ENCODE measurements at regions not wholly inside any gene's neighbourhood (a gene's known extent, or its start where the extent isn't known, plus 50 kb on each side); places are given as distances from the start of the nearest gene placed in this dataset.

DNA sequence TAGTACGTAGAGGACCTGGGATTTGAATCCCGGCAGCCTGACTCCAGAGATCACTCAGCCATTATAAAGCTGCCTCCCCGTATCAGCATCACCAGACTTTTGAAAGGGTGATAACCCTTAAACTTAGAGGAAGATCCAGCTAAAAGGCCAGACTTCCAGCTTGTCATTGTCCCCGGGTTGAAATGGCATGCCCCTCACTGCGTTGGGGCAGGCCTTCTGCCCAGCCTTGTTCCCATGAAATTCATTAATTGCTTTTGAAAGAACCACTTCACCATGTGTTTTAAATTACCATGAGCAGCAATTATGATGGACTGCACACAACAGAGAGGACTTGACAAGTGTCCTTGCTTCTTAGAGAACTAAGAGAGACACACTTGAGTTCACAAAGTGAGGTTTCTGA, 269.6 kb upstream of the CRY1 start:
- H3K4me3 Mint-ChIP-seq = no peak overlapping the region
- H3K27me3 Mint-ChIP-seq (ENCODE audit: insufficient read depth, low read depth, poor library complexity) = peaks cover 2% of the 10 kb centered on the region
- Histone ChIP-seq H3K4me3 (no peak overlapping the region), H3K9me2 (ENCODE audit: insufficient read depth) (no peaks in the 10 kb centered on the region), H3K4me1 (ENCODE audit: insufficient read depth) (no peaks in the 10 kb centered on the region), H3K4me2 (no peak overlapping the region), H4K20me1 (replicated peaks; ENCODE audit: insufficient read depth) (no peaks in the 10 kb centered on the region), H2AFZ (no peak overlapping the region), H3F3A (replicated peaks; ENCODE audit: low read depth) (no peaks in the 10 kb centered on the region), H3K79me2 (replicated peaks; ENCODE audit: insufficient read depth) (no peaks in the 10 kb centered on the region), H3K27me3 (ENCODE audit: insufficient read depth) (no peaks in the 10 kb centered on the region), H3K27ac (ENCODE audit: low read depth) (no peak overlapping the region), H3K36me3 (ENCODE audit: insufficient read depth) (no peaks in the 10 kb centered on the region)
- TF ChIP-seq JUNB (IDR thresholded peaks at IDR 0.05; ENCODE audit: unreplicated experiment) (no peak), ZNF331 (CRISPR knock-in tag; IDR thresholded peaks at IDR 0.05; ENCODE audit: low read depth) (no peak), NANOG (IDR thresholded peaks at IDR 0.05; ENCODE audit: borderline replicate concordance) (no peak)
- no peaks in the 10 kb centered on the region for H3K4me1 Mint-ChIP-seq
- no peaks in the 10 kb centered on the region; the same call in 2 of the 3 replicates for H3K9me3 Mint-ChIP-seq
- DNase-seq (ENCODE audit: low spot score) (no peak), ATAC-seq (no peak)
- H3K36me3 Mint-ChIP-seq (ENCODE audit: low read depth) = no peaks in the 10 kb centered on the region
- no peak overlapping the region for H3K27ac Mint-ChIP-seq

DNA sequence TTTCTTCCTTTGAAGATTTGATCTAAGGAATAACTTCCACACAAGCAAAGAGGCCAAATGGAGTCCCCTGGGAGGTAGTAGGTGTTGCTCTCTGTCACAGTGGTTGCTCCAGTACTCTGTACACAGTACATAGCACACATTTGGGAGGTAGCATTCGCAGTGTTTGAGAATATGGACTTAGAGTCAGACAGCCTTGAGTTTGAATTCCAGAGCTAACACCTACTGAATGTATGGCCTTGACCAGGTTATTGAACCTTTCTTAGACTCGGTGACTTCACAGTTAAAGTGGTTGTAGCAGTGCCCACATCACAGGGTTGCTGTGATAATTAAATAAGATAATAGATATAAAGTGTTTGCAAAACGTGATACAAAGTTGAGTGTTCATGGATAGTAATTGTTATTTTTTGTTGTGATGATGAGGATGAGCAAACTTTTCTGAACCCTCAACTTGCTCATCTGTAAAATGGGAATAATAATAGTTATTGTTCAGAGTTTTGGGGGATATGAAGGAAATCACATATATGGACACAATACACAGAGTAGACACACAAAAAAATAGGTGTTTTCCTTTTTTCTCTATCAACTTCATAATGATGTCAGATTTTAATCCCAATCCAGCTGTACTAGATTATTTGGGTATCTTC, 271.6 kb upstream of the CRY1 start:
- no peak overlapping the region for H3K27ac ChIP-seq (ENCODE audit: low read depth)
- H3K4me3 Mint-ChIP-seq = no peak overlapping the region

More for the DNA sequence above, 271.6 kb upstream of the CRY1 start:
- Histone ChIP-seq H3F3A (replicated peaks; ENCODE audit: low read depth) (no peaks in the 10 kb centered on the region), H3K4me1 (ENCODE audit: insufficient read depth) (no peaks in the 10 kb centered on the region), H3K9me2 (ENCODE audit: insufficient read depth) (no peaks in the 10 kb centered on the region), H2AFZ (no peak overlapping the region), H3K4me3 (no peak overlapping the region), H4K20me1 (replicated peaks; ENCODE audit: insufficient read depth) (no peaks in the 10 kb centered on the region), H3K79me2 (replicated peaks; ENCODE audit: insufficient read depth) (no peaks in the 10 kb centered on the region), H3K36me3 (ENCODE audit: insufficient read depth) (no peaks in the 10 kb centered on the region), H3K4me2 (no peak overlapping the region), H3K27me3 (ENCODE audit: insufficient read depth) (no peaks in the 10 kb centered on the region)
- Mint-ChIP-seq H3K9me3 (no peaks in the 10 kb centered on the region; the same call in 2 of the 3 replicates), H3K4me1 (no peaks in the 10 kb centered on the region), H3K36me3 (ENCODE audit: low read depth) (no peaks in the 10 kb centered on the region), H3K27me3 (ENCODE audit: insufficient read depth, low read depth, poor library complexity) (peaks cover 2% of the 10 kb centered on the region), H3K27ac (no peak overlapping the region)
- ATAC-seq (no peak), DNase-seq (ENCODE audit: low spot score) (no peak)
- TF ChIP-seq JUNB (IDR thresholded peaks at IDR 0.05; ENCODE audit: unreplicated experiment) (no peak), CREB1 (CRISPR knock-in tag; IDR thresholded peaks at IDR 0.05; ENCODE audit: low read depth) (no peak), REST (IDR thresholded peaks at IDR 0.05; ENCODE audit: unreplicated experiment) (no peak), ZNF331 (CRISPR knock-in tag; IDR thresholded peaks at IDR 0.05; ENCODE audit: low read depth) (no peak), POLR2AphosphoS5 (IDR thresholded peaks at IDR 0.05; ENCODE audit: low read depth) (no peak), ZNF114 (CRISPR knock-in tag; IDR thresholded peaks at IDR 0.05) (no peak), NANOG (IDR thresholded peaks at IDR 0.05; ENCODE audit: borderline replicate concordance) (no peak)

All from GM23338 (cell line).